WERI-Rb-1 (cell line): ENCODE measurements at regions not wholly inside any gene's neighbourhood (a gene's known extent, or its start where the extent isn't known, plus 50 kb on each side); places are given as distances from the start of the nearest gene placed in this dataset.

Experiments used
- DNase-seq: peaks from one replicate; pipeline ENCODE4 v3.0.0-alpha.2; 2020
- H3K27ac ChIP-seq: fragments of 250-450 bp; sonication (Bioruptor Pico); 2 replicates; pipeline ENCODE4 v1.5.1; 2020; ENCODE audit warnings: mild to moderate bottlenecking, moderate library complexity
- H3K27me3 ChIP-seq: fragments of 250-450 bp; sonication (Bioruptor Pico); 2 replicates; pipeline ENCODE4 v1.5.1; 2021; ENCODE audit warnings: mild to moderate bottlenecking, low read depth, moderate library complexity; ENCODE audit not compliant: insufficient read depth, severe bottlenecking
- H3K36me3 ChIP-seq: fragments of 250-450 bp; sonication (Bioruptor Pico); 2 replicates; pipeline ENCODE4 v1.5.1; 2020; ENCODE audit warnings: mild to moderate bottlenecking, moderate library complexity
- H3K4me3 ChIP-seq: 2 replicates; pipeline ENCODE4 v1.5.1; 2011; ENCODE audit warnings: low read depth, mild to moderate bottlenecking, control low read depth, low read length
- H3K9me3 ChIP-seq: fragments of 250-450 bp; sonication (Bioruptor Pico); 2 replicates; pipeline ENCODE4 v1.5.1; 2021; ENCODE audit warnings: mild to moderate bottlenecking, moderate library complexity; ENCODE audit not compliant: severe bottlenecking
- CTCF ChIP-seq: IDR thresholded peaks from 2 replicates; pipeline ENCODE4 v1.5.1; 2011; ENCODE audit warnings: low read depth, mild to moderate bottlenecking, control low read depth, inconsistent platforms, low read length

GRCh38 chrX:123081776-123082175 is 102.3 kb upstream of the GRIA3 start:
- DNase-seq = no peak
- no peak for TF ChIP-seq CTCF

GRCh38 chrX:123083924-123084323 is 100.2 kb upstream of the GRIA3 start:
- H3K27me3 ChIP-seq = peaks cover 30% of the 10 kb centered on the region
- no peak for DNase-seq
- H3K27ac ChIP-seq = no peak overlapping the region
- H3K9me3 ChIP-seq = no peaks in the 10 kb centered on the region
- no peak for TF ChIP-seq CTCF
- H3K36me3 ChIP-seq = no peaks in the 10 kb centered on the region
- no peak overlapping the region for H3K4me3 ChIP-seq

More at GRCh38 chrX:123081776-123082175, 102.3 kb upstream of the GRIA3 start:
- Histone ChIP-seq H3K27ac (no peak overlapping the region), H3K36me3 (no peaks in the 10 kb centered on the region), H3K9me3 (no peaks in the 10 kb centered on the region), H3K27me3 (peaks cover 34% of the 10 kb centered on the region), H3K4me3 (no peak overlapping the region)

- no peak overlapping the region for H3K4me3 ChIP-seq
- H3K9me3 ChIP-seq = no peaks in the 10 kb centered on the region
- H3K27ac ChIP-seq = no peak overlapping the region
- no peak for TF ChIP-seq CTCF
- H3K27me3 ChIP-seq = peaks cover 26% of the 10 kb centered on the region
- H3K36me3 ChIP-seq = no peaks in the 10 kb centered on the region
- no peak for DNase-seq
These were observed 99.3 kb upstream of the GRIA3 start for GRCh38 chrX:123084797-123085196.

GRCh38 chrX:123085311-123085940 is 98.7 kb upstream of the GRIA3 start:
- Histone ChIP-seq H3K9me3 (no peaks in the 10 kb centered on the region), H3K27ac (no peak overlapping the region), H3K36me3 (no peaks in the 10 kb centered on the region), H3K27me3 (peaks cover 20% of the 10 kb centered on the region), H3K4me3 (no peak overlapping the region)
- no peak for TF ChIP-seq CTCF
- DNase-seq = no peak

GRCh38 chrX:123086768-123087167 is 97.3 kb upstream of the GRIA3 start:
- H3K27ac ChIP-seq = no peak overlapping the region
- H3K36me3 ChIP-seq = no peaks in the 10 kb centered on the region
- H3K4me3 ChIP-seq = no peak overlapping the region
- peaks cover 28% of the 10 kb centered on the region for H3K27me3 ChIP-seq
- DNase-seq = no peak
- no peaks in the 10 kb centered on the region for H3K9me3 ChIP-seq
- no peak for TF ChIP-seq CTCF

GRCh38 chrX:123087326-123087725 is 96.8 kb upstream of the GRIA3 start:
- no peak for TF ChIP-seq CTCF
- Histone ChIP-seq H3K9me3 (no peaks in the 10 kb centered on the region), H3K4me3 (no peak overlapping the region), H3K27me3 (peaks cover 29% of the 10 kb centered on the region), H3K27ac (no peak overlapping the region), H3K36me3 (no peaks in the 10 kb centered on the region)
- no peak for DNase-seq
